ENCODE measurements at regions not wholly inside any gene's neighbourhood (a gene's known extent, or its start where the extent isn't known, plus 50 kb on each side); places are given as distances from the start of the nearest gene placed in this dataset.
A peak's percentile ranks its signal among the peaks of the same experiment; 100 is the strongest.

DNA sequence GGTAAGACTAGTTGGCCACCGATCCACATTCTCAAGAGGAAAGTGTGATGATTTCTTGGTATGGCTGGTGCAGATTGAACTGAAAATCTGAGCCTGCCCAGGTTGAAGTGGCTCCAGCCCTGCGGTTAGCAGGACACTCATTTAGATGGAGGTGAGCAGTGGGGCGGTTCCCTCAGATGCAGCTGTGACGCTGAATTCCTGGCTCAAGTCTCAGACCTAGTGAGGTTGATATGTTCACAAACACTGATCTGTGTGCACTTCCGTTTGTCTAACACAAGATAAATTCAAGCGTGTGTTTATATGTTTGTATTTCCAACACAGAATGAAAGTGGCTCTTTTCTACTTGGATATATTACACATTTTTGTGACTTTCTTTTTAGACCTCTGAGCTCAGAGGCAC lies 83.4 kb upstream of the FRMD1 start:
- ATAC-seq: no peak
- no peak for DNase-seq
- H3K27ac ChIP-seq: peak overlapping the region in 1 of 12 donors; percentile 58
- H3K27me3 ChIP-seq: peaks cover 0 to 43% (median 0%) of the 10 kb centered on the region in 9 donors
- intact Hi-C loops (cut with DNase I): loop anchor here in 1 of 10 donors (10.0 kb wide), 1 partner anchor 712 kb away; no protein-coding TSS in a partner anchor
- TF ChIP-seq, protein P1, sequence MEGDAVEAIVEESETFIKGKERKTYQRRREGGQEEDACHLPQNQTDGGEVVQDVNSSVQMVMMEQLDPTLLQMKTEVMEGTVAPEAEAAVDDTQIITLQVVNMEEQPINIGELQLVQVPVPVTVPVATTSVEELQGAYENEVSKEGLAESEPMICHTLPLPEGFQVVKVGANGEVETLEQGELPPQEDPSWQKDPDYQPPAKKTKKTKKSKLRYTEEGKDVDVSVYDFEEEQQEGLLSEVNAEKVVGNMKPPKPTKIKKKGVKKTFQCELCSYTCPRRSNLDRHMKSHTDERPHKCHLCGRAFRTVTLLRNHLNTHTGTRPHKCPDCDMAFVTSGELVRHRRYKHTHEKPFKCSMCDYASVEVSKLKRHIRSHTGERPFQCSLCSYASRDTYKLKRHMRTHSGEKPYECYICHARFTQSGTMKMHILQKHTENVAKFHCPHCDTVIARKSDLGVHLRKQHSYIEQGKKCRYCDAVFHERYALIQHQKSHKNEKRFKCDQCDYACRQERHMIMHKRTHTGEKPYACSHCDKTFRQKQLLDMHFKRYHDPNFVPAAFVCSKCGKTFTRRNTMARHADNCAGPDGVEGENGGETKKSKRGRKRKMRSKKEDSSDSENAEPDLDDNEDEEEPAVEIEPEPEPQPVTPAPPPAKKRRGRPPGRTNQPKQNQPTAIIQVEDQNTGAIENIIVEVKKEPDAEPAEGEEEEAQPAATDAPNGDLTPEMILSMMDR (IDR thresholded peaks at IDR 0.05): no peak
- no peak for TF ChIP-seq POLR2A (IDR thresholded peaks at IDR 0.05)
- H3K4me1 ChIP-seq: peaks cover 0 to 5% (median 0%) of the 10 kb centered on the region in 12 donors
- WGBS, 4 donors: 82 to 91% (median 86%) methylated on average over 6 of the region's 6 CpGs
- no peaks in the 10 kb centered on the region for H3K9me3 ChIP-seq
- H3K4me3 ChIP-seq: no peak overlapping the region
- H3K36me3 ChIP-seq: no peaks in the 10 kb centered on the region

DNA sequence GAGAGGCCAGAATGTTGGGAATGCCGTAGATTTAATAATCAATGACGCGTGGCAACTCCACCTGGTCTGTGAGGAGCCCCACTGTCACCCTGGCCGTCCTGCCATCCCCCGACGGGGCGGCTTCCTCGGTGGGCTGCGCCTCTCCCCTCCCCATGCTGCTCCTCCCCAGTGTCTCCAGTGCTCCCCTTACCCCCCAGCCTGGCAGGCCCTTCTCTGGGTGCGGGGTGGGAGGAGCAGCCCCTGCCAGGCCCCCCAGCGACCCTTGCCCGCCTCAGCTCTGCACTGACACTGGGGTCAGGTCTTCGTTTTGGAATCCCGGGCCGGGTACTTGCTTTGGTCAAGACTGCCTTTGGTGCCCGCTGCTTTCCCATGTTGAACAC lies 82.3 kb upstream of the FRMD1 start:
- Histone ChIP-seq H3K4me3 (no peak overlapping the region), H3K4me1 (peaks cover 0 to 7% (median 0%) of the 10 kb centered on the region in 12 donors), H3K9me3 (no peaks in the 10 kb centered on the region), H3K27me3 (peaks cover 0 to 53% (median 4%) of the 10 kb centered on the region in 9 donors), H3K36me3 (no peaks in the 10 kb centered on the region), H3K27ac (no peak overlapping the region)
- intact Hi-C loops (cut with DNase I): loop anchor here in 1 of 10 donors (10.0 kb wide), 1 partner anchor 713 kb away; no protein-coding TSS in a partner anchor
- WGBS, 4 donors: 94 to 95% (median 95%) methylated on average over 14 to 16 of the region's 16 CpGs
- ATAC-seq: no peak
- DNase-seq: no peak
- TF ChIP-seq, protein P1 (IDR thresholded peaks at IDR 0.05): no peak
- TF ChIP-seq POLR2A (IDR thresholded peaks at IDR 0.05): no peak

DNA sequence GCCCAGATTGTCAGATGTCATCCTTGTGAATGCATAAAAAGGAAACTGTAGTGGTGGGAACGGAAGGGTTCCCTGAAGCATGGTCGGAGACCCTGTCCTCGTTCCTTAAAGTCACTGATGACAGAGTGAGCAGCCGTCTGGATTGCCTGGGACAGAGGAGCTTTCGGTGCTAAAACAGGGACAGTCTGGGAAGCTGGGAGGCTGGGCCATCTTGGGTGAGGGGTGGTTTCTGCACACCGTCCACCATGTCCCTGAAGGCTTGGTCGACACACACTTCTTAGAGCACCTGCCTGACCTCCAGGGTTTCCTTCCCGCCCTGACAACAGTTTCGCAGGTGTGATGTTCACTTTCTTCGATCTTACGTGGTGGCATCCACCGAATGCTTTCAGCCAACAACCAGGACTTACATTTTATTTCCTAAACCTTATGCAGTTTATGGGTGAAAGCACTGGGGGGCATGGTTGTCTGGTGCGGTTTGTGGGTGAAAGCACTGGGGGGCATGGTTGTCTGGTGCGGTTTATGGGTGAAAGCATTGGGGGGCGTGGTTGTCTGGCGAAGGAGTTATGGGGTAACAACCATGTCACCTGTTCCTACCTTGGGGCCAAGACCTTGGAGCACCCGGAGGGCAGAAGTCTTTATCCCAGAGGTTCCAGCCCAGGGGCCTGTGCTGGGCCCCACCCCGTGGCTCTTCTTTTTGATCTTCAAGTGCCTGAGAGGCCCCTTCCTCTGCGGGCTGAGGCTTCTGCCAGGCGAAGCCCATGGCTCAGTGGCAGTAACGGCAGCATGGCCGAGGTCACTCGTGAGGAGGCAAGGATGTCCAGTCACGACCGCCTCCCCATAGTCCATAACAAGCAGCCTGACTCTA lies 81.7 kb upstream of the FRMD1 start:
- Histone ChIP-seq H3K4me1 (peaks cover 0 to 7% (median 0%) of the 10 kb centered on the region in 12 donors), H3K27ac (no peak overlapping the region), H3K9me3 (no peaks in the 10 kb centered on the region), H3K27me3 (peaks cover 0 to 53% (median 4%) of the 10 kb centered on the region in 9 donors), H3K36me3 (no peaks in the 10 kb centered on the region), H3K4me3 (no peak overlapping the region)
- TF ChIP-seq, protein P1 (IDR thresholded peaks at IDR 0.05): no peak
- no peak for TF ChIP-seq POLR2A (IDR thresholded peaks at IDR 0.05)
- DNase-seq (peak in 1 of 5 donors; percentile 4), ATAC-seq (no peak)
- intact Hi-C loops (cut with DNase I): loop anchor here in 1 of 10 donors (10.0 kb wide), 1 partner anchor 714 kb away; no protein-coding TSS in a partner anchor
- WGBS, 4 donors: 91 to 93% (median 92%) methylated on average over 24 to 25 of the region's 25 CpGs

DNA sequence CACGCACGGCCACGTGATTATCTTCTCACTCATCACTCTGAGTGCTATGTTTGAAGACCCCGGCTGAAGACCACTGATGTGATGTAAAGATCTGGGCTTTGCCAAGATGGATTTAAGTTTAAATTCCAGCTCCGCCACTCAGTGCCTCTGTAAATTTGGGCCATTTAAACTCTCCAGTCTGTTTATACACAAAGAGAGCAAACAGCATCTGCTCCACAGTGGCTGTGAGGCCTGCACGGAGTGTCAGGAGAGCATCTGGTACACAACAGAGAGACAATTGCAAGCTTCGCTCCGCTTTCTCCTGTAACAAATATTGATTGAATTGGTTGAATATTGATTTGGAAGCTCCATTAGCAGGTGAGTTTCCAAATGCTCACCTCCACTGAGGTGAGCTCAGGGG lies 80.5 kb upstream of the FRMD1 start:
- intact Hi-C loops (cut with DNase I): loop anchor here in 5 of 10 donors (5.0 to 10.0 kb wide), 4 partner anchors 185 to 205 kb away; no protein-coding TSS in a partner anchor
- H3K4me1 ChIP-seq: peaks cover 0 to 7% (median 0%) of the 10 kb centered on the region in 12 donors

More for the DNA sequence above, 80.5 kb upstream of the FRMD1 start:
- no peak overlapping the region for H3K4me3 ChIP-seq
- TF ChIP-seq, protein P1 (IDR thresholded peaks at IDR 0.05): no peak
- no peak for TF ChIP-seq POLR2A (IDR thresholded peaks at IDR 0.05)
- WGBS, 4 donors: 94 to 100% (median 96%) methylated on average over 8 of the region's 8 CpGs
- H3K27me3 ChIP-seq: peaks cover 0 to 53% (median 4%) of the 10 kb centered on the region in 9 donors
- H3K36me3 ChIP-seq: no peaks in the 10 kb centered on the region
- ATAC-seq (no peak), DNase-seq (no peak)
- no peaks in the 10 kb centered on the region for H3K9me3 ChIP-seq
- no peak overlapping the region for H3K27ac ChIP-seq

Data from heart left ventricle (tissue), 16 donors.